ENCODE measurements at regions not wholly inside any gene's neighbourhood (a gene's known extent, or its start where the extent isn't known, plus 50 kb on each side); places are given as distances from the start of the nearest gene placed in this dataset.

- Histone ChIP-seq H3K27me3 (no peaks in the 10 kb centered on the region), H3K4me1 (peaks cover 22% of the 10 kb centered on the region), H3K4me2 (no peak overlapping the region), H3K9me3 (ENCODE audit: low read depth) (no peaks in the 10 kb centered on the region), H3K27ac (no peak overlapping the region), H3K79me2 (ENCODE audit: low read depth) (no peaks in the 10 kb centered on the region), H4K20me1 (ENCODE audit: low read depth) (no peaks in the 10 kb centered on the region), H3K4me3 (no peak overlapping the region), H3K9ac (no peak overlapping the region), H2AFZ (replicated peaks) (no peak overlapping the region), H3F3A (ENCODE audit: low read depth) (peaks cover 17% of the 10 kb centered on the region), H3K36me3 (no peaks in the 10 kb centered on the region)
- Mint-ChIP-seq H3K27me3 (ENCODE audit: insufficient read depth, low read depth) (no peaks in the 10 kb centered on the region), H3K4me1 (peaks cover 10% of the 10 kb centered on the region), H3K36me3 (no peaks in the 10 kb centered on the region), H3K9me3 (no peaks in the 10 kb centered on the region), H3K4me3 (no peak overlapping the region), H3K27ac (no peak overlapping the region)
- DNase-seq (ENCODE audit: low spot score), result no peak
- TF ChIP-seq EZH2phosphoT487 (IDR thresholded peaks at IDR 0.05) (no peak), CTCF (IDR thresholded peaks at IDR 0.05) (no peak), EZH2 (IDR thresholded peaks at IDR 0.05) (no peak)
These were observed 1016.4 kb upstream of the PIK3C3 start for GRCh38 chr18:40938615-40939014.

- Mint-ChIP-seq H3K27ac (no peak overlapping the region), H3K9me3 (no peaks in the 10 kb centered on the region), H3K4me1 (peaks cover 10% of the 10 kb centered on the region), H3K4me3 (no peak overlapping the region), H3K36me3 (no peaks in the 10 kb centered on the region), H3K27me3 (ENCODE audit: insufficient read depth, low read depth) (no peaks in the 10 kb centered on the region)
- Histone ChIP-seq H3K4me3 (no peak overlapping the region), H2AFZ (replicated peaks) (no peak overlapping the region), H3K4me2 (no peak overlapping the region), H3K9ac (no peak overlapping the region), H3K27me3 (no peaks in the 10 kb centered on the region), H3K27ac (no peak overlapping the region), H3F3A (ENCODE audit: low read depth) (peaks cover 17% of the 10 kb centered on the region), H4K20me1 (ENCODE audit: low read depth) (no peaks in the 10 kb centered on the region), H3K9me3 (ENCODE audit: low read depth) (no peaks in the 10 kb centered on the region), H3K4me1 (peaks cover 22% of the 10 kb centered on the region), H3K79me2 (ENCODE audit: low read depth) (no peaks in the 10 kb centered on the region), H3K36me3 (no peaks in the 10 kb centered on the region)
- TF ChIP-seq EZH2phosphoT487 (IDR thresholded peaks at IDR 0.05), result no peak
- no peak for TF ChIP-seq CTCF (IDR thresholded peaks at IDR 0.05)
- TF ChIP-seq EZH2 (IDR thresholded peaks at IDR 0.05), result no peak
- DNase-seq (ENCODE audit: low spot score), result no peak
These were observed 1017.6 kb upstream of the PIK3C3 start for GRCh38 chr18:40937386-40937785.

- TF ChIP-seq CTCF (IDR thresholded peaks at IDR 0.05) (peak; percentile 68), EZH2 (IDR thresholded peaks at IDR 0.05) (no peak), EZH2phosphoT487 (IDR thresholded peaks at IDR 0.05) (no peak)
- H3K27ac ChIP-seq, result no peak overlapping the region
- Mint-ChIP-seq H3K9me3 (peaks cover 2% of the 10 kb centered on the region), H3K27me3 (ENCODE audit: insufficient read depth, low read depth) (no peaks in the 10 kb centered on the region), H3K4me3 (no peak overlapping the region), H3K27ac (no peak overlapping the region), H3K4me1 (peaks cover 9% of the 10 kb centered on the region), H3K36me3 (no peaks in the 10 kb centered on the region)
- H3K4me2 ChIP-seq, result no peak overlapping the region
- H3K36me3 ChIP-seq, result no peaks in the 10 kb centered on the region
- no peak overlapping the region for H3K9ac ChIP-seq
- H3K9me3 ChIP-seq (ENCODE audit: low read depth), result no peaks in the 10 kb centered on the region
- peaks cover 13% of the 10 kb centered on the region for H3F3A ChIP-seq (ENCODE audit: low read depth)
- DNase-seq (ENCODE audit: low spot score), result peak; percentile 57
- peaks cover 11% of the 10 kb centered on the region for H3K4me1 ChIP-seq
- no peaks in the 10 kb centered on the region for H3K27me3 ChIP-seq
- H2AFZ ChIP-seq (replicated peaks), result no peak overlapping the region
- H4K20me1 ChIP-seq (ENCODE audit: low read depth), result no peaks in the 10 kb centered on the region
- no peaks in the 10 kb centered on the region for H3K79me2 ChIP-seq (ENCODE audit: low read depth)
- no peak overlapping the region for H3K4me3 ChIP-seq
These were observed 1019.6 kb upstream of the PIK3C3 start for GRCh38 chr18:40935423-40935822.
